HepG2 (cell line): ENCODE measurements at regions not wholly inside any gene's neighbourhood (a gene's known extent, or its start where the extent isn't known, plus 50 kb on each side); places are given as distances from the start of the nearest gene placed in this dataset.

ENCODE experiments used
- ATAC-seq: fragments of 200-7000 bp; cut with Tn5 transposase; 3 replicates; pipeline ENCODE4 v1.9.1; 2020; ENCODE audit warnings: mild to moderate bottlenecking, moderate library complexity
- BruUV-seq: library from RNA; stranded (reverse); fragments of 400-500 nt; replicated peaks from 2 replicates; lab custom pipeline; 2021; lab: Mats Ljungman, UMichigan
- CTCF ChIA-PET: fragments of 300-600 bp; formaldehyde crosslinking; extraction: SDS; loops from one replicate; lab custom pipeline; 2021; ENCODE audit warnings: low total read pairs, inconsistent platforms, low intra/inter-chr PET ratio; lab: Yijun Ruan, JAX
- POLR2A ChIA-PET: fragments of 350-600 bp; sonication (Branson Sonifier 250); formaldehyde crosslinking; loops from one replicate; lab custom pipeline; 2020; ENCODE audit warnings: antibody characterized with exemption, inconsistent platforms; lab: Yijun Ruan, JAX
- DNase-seq: peaks from one replicate; pipeline ENCODE4 v3.0.0-alpha.2; 2015; ENCODE audit warnings: low spot score
- FAIRE-seq: peaks from 3 replicates; lab custom pipeline; 2011; peaks lifted over from hg19 to GRCh38; lab: Jason Lieb, UNC
- H2AFZ ChIP-seq: one replicate; pipeline ENCODE4 v1.6.1; 2011; ENCODE audit warnings: low read length, inconsistent platforms
- H3K27ac ChIP-seq: fragments of 300-600 bp; 3 replicates; pipeline ENCODE4 v1.8.0; 2011; ENCODE audit warnings: mixed run types, mild to moderate bottlenecking, mixed read lengths, low read length, inconsistent platforms; ENCODE audit not compliant: insufficient read depth; ENCODE audit errors: extremely low read length
- H3K27me3 ChIP-seq, 2 experiments: fragments of 200-600 bp in 1 of 2; 2 replicates in 1 of 2; 3 replicates in 1 of 2; pipeline versions ENCODE4 v1.6.0 to v1.8.0; 2011; ENCODE audit warnings: low read length in 2 of 2, mild to moderate bottlenecking in 2 of 2, moderate library complexity in 2 of 2, inconsistent platforms in 1 of 2; ENCODE audit not compliant: insufficient read depth in 2 of 2, control insufficient read depth in 1 of 2
- H3K36me3 ChIP-seq, 2 experiments: fragments of 200-600 bp in 1 of 2; replicated peaks in 1 of 2; 2 replicates in 1 of 2; 3 replicates in 1 of 2; pipeline versions ENCODE4 v1.5.1 to v1.8.0; 2011; ENCODE audit warnings: low read length in 2 of 2, inconsistent platforms in 1 of 2; ENCODE audit not compliant: insufficient read depth in 2 of 2, control insufficient read depth in 1 of 2
- H3K4me1 ChIP-seq: 2 replicates; pipeline ENCODE4 v1.5.1; 2012; ENCODE audit warnings: low read length, inconsistent platforms; ENCODE audit not compliant: insufficient read depth
- H3K4me2 ChIP-seq: 2 replicates; pipeline ENCODE4 v1.6.0; 2011; ENCODE audit warnings: low read depth, low read length, inconsistent platforms
- H3K4me3 ChIP-seq, 3 experiments: fragments of 200-600 bp in 1 of 3; sonication (generic), shearing (Covaris generic) in 1 of 3; replicated peaks in 1 of 3; 2 replicates each; pipeline ENCODE4 v1.5.1; 2011 to 2016; ENCODE audit warnings: low read length in 3 of 3, inconsistent platforms in 2 of 3, low read depth in 2 of 3, mild to moderate bottlenecking in 2 of 3, control low read depth in 1 of 3, mixed read lengths in 1 of 3; ENCODE audit not compliant: insufficient read depth in 1 of 3
- H3K79me2 ChIP-seq: one replicate; pipeline ENCODE4 v1.6.1; 2011; ENCODE audit warnings: low read length, inconsistent platforms; ENCODE audit not compliant: insufficient read depth
- H3K9ac ChIP-seq: 2 replicates; pipeline ENCODE4 v1.6.0; 2011; ENCODE audit warnings: mild to moderate bottlenecking, low read depth, low read length, inconsistent platforms; ENCODE audit not compliant: insufficient read depth
- H3K9me3 ChIP-seq: 2 replicates; pipeline ENCODE4 v1.5.1; 2012; ENCODE audit warnings: mild to moderate bottlenecking, low read length
- H4K20me1 ChIP-seq: 2 replicates; pipeline ENCODE4 v1.6.0; 2011; ENCODE audit warnings: inconsistent platforms, mild to moderate bottlenecking, low read length, moderate library complexity; ENCODE audit not compliant: insufficient read depth
- BRF2 ChIP-seq: sonication (generic); formaldehyde crosslinking; IDR thresholded peaks from 2 replicates; pipeline ENCODE4 v1.8.1; 2022; ENCODE audit warnings: mild to moderate bottlenecking, missing genetic modification reagents
- CBX5 ChIP-seq: sonication (generic); formaldehyde crosslinking; IDR thresholded peaks from 2 replicates; pipeline ENCODE4 v1.4.0; 2020; ENCODE audit warnings: missing genetic modification reagents, borderline replicate concordance
- HNRNPLL ChIP-seq: fragments of 200-400 bp; formaldehyde crosslinking; IDR thresholded peaks from 2 replicates; pipeline ENCODE4 v1.6.1; 2017; ENCODE audit warnings: mild to moderate bottlenecking, low read depth, low read length; ENCODE audit not compliant: poor library complexity, severe bottlenecking
- KAT7 ChIP-seq: IDR thresholded peaks from 2 replicates; pipeline ENCODE4 v1.6.1; 2018; ENCODE audit warnings: borderline replicate concordance, missing compliant biosample characterization
- NFIC ChIP-seq: IDR thresholded peaks from 2 replicates; pipeline ENCODE4 v1.6.1; 2012; ENCODE audit warnings: mild to moderate bottlenecking, low read length, inconsistent platforms
- PAWR ChIP-seq: sonication (generic); formaldehyde crosslinking; IDR thresholded peaks from 2 replicates; pipeline ENCODE4 v1.4.0; 2020; ENCODE audit warnings: missing genetic modification reagents, mild to moderate bottlenecking, borderline replicate concordance
- RBAK ChIP-seq: sonication (generic); formaldehyde crosslinking; IDR thresholded peaks from 2 replicates; pipeline ENCODE4 v1.5.1; 2020; ENCODE audit warnings: mild to moderate bottlenecking, missing genetic modification reagents
- SIN3B ChIP-seq: fragments of 150-350 bp; IDR thresholded peaks from 2 replicates; pipeline ENCODE4 v1.6.1; 2014; ENCODE audit warnings: low read length
- SMAD1 ChIP-seq: sonication (generic); formaldehyde crosslinking; IDR thresholded peaks from 2 replicates; pipeline ENCODE4 v1.4.0; 2020; ENCODE audit warnings: missing genetic modification reagents, low read depth, mild to moderate bottlenecking, borderline replicate concordance
- SYNCRIP ChIP-seq: fragments of 200-400 bp; formaldehyde crosslinking; IDR thresholded peaks from 2 replicates; pipeline ENCODE4 v1.6.1; 2018; ENCODE audit warnings: mild to moderate bottlenecking, low read depth, low read length; ENCODE audit not compliant: insufficient read depth
- TERF1 ChIP-seq: sonication (generic); formaldehyde crosslinking; IDR thresholded peaks from 2 replicates; pipeline ENCODE4 v1.8.0; 2022; ENCODE audit warnings: mild to moderate bottlenecking, missing genetic modification reagents, moderate library complexity
- ZBTB38 ChIP-seq: sonication (generic); formaldehyde crosslinking; IDR thresholded peaks from 2 replicates; pipeline ENCODE4 v1.5.1; 2020; ENCODE audit warnings: mild to moderate bottlenecking, missing genetic modification reagents
- ZBTB8A ChIP-seq: sonication (generic); formaldehyde crosslinking; IDR thresholded peaks from 2 replicates; pipeline ENCODE4 v1.4.0; 2020; ENCODE audit warnings: mild to moderate bottlenecking, low read depth, missing genetic modification reagents, borderline replicate concordance
- ZNF10 ChIP-seq: sonication (generic); formaldehyde crosslinking; IDR thresholded peaks from 2 replicates; pipeline ENCODE4 v1.4.0; 2020; ENCODE audit warnings: mild to moderate bottlenecking, low read depth, missing genetic modification reagents, borderline replicate concordance
- ZNF20 ChIP-seq: sonication (generic); formaldehyde crosslinking; IDR thresholded peaks from 2 replicates; pipeline ENCODE4 v1.4.0; 2020; ENCODE audit warnings: mild to moderate bottlenecking, moderate library complexity, missing genetic modification reagents
- ZNF687 ChIP-seq: sonication (generic); formaldehyde crosslinking; IDR thresholded peaks from 2 replicates; pipeline ENCODE4 v1.5.1; 2020; ENCODE audit warnings: mild to moderate bottlenecking, missing genetic modification reagents, moderate library complexity
- WGBS: methylation state at CpG from one replicate; pipeline ENCODE4 v1.1.6; 2017; ENCODE audit warnings: low lambda C conversion rate; 5-methylcytosine and 5-hydroxymethylcytosine counted together
- in situ Hi-C: cut with HindIII; loops from 2 replicates; pipeline ENCODE4 v1.10.0; 2017; ENCODE audit warnings: low pct_unique_long_range_greater_than_20kb; ENCODE audit not compliant: extremely low pct_ligation_motif_present
- intact Hi-C: fragments of 100-400 bp; cut with micrococcal nuclease; formaldehyde crosslinking; loops from one replicate; pipeline ENCODE4 v1.10.0; 2022; ENCODE audit not compliant: unreplicated experiment

GRCh38 chr1:4460052-4460451, 194.4 kb upstream of the AJAP1 start (continued):
- no peak for TF ChIP-seq PAWR (CRISPR knock-in tag)

- DNase-seq (no peak), FAIRE-seq (no peak), ATAC-seq (no peak)
- TF ChIP-seq RBAK (CRISPR knock-in tag), result no peak
- TF ChIP-seq SMAD1 (CRISPR knock-in tag), result no peak
- TF ChIP-seq ZBTB38 (CRISPR knock-in tag), result no peak
- no peak for TF ChIP-seq ZNF10
- no peak for TF ChIP-seq KAT7 (CRISPR knock-in tag)
- no peak for TF ChIP-seq ZNF687 (CRISPR knock-in tag)
- no peak for TF ChIP-seq ZBTB8A
- no peak for TF ChIP-seq BRF2 (CRISPR knock-in tag)
- TF ChIP-seq HNRNPLL, result no peak
- no peak for TF ChIP-seq SYNCRIP
- no peak for TF ChIP-seq NFIC
- no peak for TF ChIP-seq CBX5 (CRISPR knock-in tag)
- no peak for TF ChIP-seq ZNF20
- TF ChIP-seq SIN3B, result no peak
- TF ChIP-seq TERF1 (CRISPR knock-in tag), result no peak
- 25% methylated on average over 12 of the region's 14 CpGs for WGBS
- Histone ChIP-seq H3K4me2 (no peak overlapping the region), H3K36me3 (no peaks in the 10 kb centered on the region), H3K9ac (no peak overlapping the region), H3K79me2 (no peaks in the 10 kb centered on the region), H3K9me3 (no peaks in the 10 kb centered on the region), H2AFZ (no peak overlapping the region), H3K27ac (no peak overlapping the region), H3K4me3 (no peak overlapping the region), H4K20me1 (no peaks in the 10 kb centered on the region), H3K27me3 (peaks cover 0 to 12% of the 10 kb centered on the region in 2 experiments; a peak in 2 of 5 replicates), H3K4me1 (no peaks in the 10 kb centered on the region)
- ChIA-PET CTCF (no interaction called here), POLR2A (no interaction called here)
- intact Hi-C loops, result no loop called here
- no TSS peak for BruUV-seq
- in situ Hi-C loops, result no loop called here
Measured at GRCh38 chr1:4460651-4461050, 193.8 kb upstream of the AJAP1 start.
